Erythroblast (primary cell): ENCODE measurements at regions not wholly inside any gene's neighbourhood (a gene's known extent, or its start where the extent isn't known, plus 50 kb on each side); places are given as distances from the start of the nearest gene placed in this dataset.
A peak's percentile ranks its signal among the peaks of the same experiment; 100 is the strongest.
"Not testable (repeated sequence)": the region's sequence is repeated elsewhere in the genome, so short reads cannot be mapped to it uniquely, and the experiment has no call there.

Source experiments
- DNase-seq, 2 experiments: peaks; one replicate each; lab custom pipeline; 2025; lab: John Stamatoyannopoulos, UW
- GATA1 ChIP-seq: IDR thresholded peaks from 2 replicates; pipeline ENCODE4 v1.6.1; 2011; ENCODE audit warnings: low read depth, mild to moderate bottlenecking, control low read depth, low read length, moderate library complexity
- POLR2A ChIP-seq: IDR thresholded peaks from 2 replicates; pipeline ENCODE4 v1.6.1; 2011; ENCODE audit warnings: mild to moderate bottlenecking, low read length

- no peak for TF ChIP-seq GATA1
- no peak for TF ChIP-seq POLR2A
- DNase-seq: no peak
Observed at GRCh38 chr1:112855152-112855828, 100.7 kb downstream of the SLC16A1 start.

DNA sequence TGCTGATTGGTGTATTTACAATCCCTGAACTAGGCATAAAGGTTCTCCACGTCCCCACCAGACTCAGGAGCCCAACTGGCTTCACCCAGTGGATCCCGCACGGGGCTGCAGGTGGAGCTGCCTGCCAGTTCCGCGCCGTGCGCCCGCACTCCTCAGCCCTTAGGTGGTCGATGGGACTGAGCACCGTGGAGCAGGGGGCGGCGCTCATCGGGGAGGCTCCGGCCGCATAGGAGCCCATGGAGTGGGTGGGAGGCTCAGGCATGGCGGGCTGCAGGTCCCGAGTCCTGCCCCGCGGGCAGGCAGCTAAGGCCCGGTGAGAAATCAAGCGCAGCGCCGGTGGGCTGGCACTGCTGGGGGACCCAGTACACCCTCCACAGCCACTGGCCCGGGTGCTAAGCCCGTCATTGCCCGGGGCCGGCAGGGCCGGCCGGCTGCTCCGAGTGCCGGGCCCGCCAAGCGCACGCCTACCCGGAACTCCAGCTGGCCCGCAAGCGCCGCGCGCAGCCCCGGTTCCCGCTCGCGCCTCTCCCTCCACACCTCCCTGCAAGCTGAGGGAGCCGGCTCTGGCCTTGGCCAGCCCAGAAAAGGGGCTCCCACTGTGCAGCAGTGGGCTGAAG lies 101.5 kb downstream of the SLC16A1 start:
- DNase-seq: not testable (repeated sequence)

- not testable (repeated sequence) for DNase-seq
Observed at GRCh38 chr1:112853915-112854314, 102.1 kb downstream of the SLC16A1 start.

- TF ChIP-seq GATA1 (no peak), POLR2A (no peak)
- no peak for DNase-seq
Observed at GRCh38 chr1:112852934-112853333, 103.1 kb downstream of the SLC16A1 start.

GRCh38 chr1:112852276-112852675 lies 103.7 kb downstream of the SLC16A1 start:
- TF ChIP-seq GATA1: no peak
- TF ChIP-seq POLR2A: no peak
- no peak for DNase-seq

DNA sequence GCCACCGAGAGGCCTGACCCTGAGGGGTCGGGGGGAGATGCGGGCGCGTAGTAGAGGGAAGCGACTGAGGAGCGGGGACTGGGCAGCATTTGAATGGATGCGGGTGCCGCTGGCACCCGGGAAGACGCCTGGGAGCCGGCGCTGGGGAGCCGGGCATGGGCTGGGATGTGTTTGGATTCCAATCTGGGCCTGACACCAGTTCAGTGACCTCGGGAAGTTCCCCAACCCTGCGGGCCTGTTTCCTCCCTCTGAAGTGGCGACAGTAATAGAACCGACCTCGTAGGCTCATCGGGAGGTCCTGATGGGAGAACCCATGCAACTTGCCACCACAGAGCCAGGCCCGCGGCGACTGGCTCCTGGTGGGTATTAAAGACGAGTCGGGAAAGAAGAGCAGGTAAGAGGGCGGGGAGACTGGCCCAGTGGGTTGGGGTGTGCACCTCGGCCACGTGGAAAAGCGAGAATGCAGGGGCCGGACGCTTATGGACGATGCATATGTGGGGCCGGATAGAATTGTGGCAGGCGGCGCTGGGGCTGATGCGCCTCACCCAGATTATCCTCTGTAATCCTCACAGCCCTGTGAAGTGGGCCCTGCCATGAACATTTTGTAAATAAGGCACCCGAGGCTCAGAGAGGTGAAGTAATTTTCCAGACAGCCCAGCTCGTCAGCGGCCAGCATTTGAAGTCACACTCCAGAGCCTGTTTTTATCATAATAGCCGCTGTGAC lies 105.8 kb downstream of the SLC16A1 start:
- TF ChIP-seq GATA1 (no peak), POLR2A (no peak)
- DNase-seq: no peak

DNA sequence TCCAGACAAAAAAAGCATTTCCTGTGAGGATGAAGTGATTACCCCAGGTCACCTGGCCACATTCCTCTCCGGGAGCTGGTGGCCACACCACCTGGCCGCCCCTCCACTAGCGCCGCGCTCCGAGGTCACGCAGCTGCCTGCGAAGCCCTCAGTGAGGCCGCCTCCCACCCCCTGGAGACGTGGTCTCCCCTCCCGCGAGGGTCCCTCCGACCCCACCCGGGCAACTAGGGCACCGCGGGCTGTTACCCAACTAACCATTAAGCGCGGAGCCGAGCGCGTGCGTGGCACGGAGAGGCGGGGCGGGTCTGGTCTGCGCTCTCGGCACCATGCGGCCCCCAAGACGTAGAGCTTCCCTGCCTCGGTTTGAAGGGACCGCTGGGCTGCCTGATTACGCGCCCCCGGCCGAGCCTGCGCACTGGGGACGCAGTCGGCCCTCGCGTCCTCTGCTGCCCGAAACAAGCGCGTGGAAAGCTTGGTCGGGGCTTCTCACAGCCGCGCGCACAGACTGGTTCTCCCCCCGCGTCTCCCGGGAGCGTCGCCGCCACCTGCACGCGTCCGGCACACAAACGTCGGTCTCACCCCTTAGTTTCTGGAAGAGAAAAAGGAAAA lies 106.5 kb downstream of the SLC16A1 start:
- DNase-seq: peak; percentile 8 to 26
- TF ChIP-seq GATA1: no peak
- no peak for TF ChIP-seq POLR2A

- no peak for DNase-seq
- TF ChIP-seq POLR2A: no peak
- TF ChIP-seq GATA1: no peak
Observed at GRCh38 chr1:112841825-112842224, 114.2 kb downstream of the SLC16A1 start.

DNA sequence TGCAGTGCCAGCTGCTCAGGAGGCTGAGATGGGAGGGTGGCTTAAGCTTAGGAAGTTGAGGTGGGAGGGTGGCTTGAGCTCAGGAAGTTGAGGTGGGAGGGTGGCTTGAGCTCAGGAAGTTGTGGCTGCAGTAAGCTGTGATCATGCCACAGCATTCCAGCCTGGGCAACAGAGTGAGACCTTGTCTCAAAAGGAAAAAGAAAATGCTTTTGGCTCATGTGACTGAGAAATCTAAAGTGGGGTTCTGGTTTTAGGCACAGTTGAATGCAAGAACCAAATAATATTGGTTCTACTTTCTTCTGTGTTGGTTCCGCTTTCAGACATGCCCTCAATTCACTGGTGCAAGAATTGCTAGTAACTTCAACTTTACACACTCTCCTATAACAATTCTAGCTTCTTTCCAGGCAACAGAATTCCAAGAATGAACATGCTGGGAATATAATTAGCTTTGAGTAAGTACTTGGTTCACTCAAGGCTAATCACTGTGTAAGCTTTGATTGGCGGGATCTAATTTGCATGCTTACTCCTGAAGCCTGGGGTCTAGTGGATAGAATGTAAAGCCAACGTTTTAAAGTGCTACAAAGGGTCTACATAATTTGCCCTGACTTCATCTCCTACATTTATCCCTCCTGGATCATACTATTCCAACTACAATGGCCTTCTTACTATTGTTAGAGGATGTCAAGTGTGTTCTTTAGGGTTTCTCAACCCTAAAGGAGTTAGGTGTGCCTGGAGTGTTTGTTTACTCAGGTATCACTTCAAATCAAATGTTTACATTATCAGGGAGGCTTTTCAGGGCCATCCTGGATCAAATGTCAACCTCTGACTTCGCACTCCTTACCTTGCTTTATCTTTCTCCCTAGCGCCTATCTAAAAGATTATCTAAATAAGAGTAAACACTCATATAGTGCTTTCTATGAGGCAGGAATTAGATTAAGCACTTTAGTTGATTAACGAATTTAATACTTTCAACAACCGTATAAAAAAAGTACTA lies 115.1 kb downstream of the SLC16A1 start:
- DNase-seq: no peak
- no peak for TF ChIP-seq GATA1
- no peak for TF ChIP-seq POLR2A

- TF ChIP-seq POLR2A (no peak), GATA1 (no peak)
- DNase-seq: no peak
Observed at GRCh38 chr1:112836642-112837041, 119.4 kb downstream of the SLC16A1 start.

DNA sequence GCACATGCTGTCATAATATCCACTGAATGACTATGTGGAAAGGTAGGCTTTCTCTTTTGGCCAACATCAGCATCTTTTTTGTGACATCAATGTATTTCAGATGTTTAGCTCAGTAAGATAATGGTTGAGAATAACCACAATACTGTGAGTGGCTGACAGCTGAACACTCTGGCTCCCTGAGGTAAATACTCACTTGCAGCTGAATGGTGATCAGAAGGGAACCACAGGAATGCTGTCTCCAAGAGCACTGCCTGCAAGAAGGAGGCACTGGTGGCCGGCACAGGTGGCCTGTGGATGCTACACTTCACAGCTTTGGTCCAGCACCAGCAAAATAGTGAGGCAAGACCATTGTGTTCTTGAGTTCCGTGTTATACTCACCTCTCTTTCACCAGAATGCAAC lies 118.7 kb upstream of the PPM1J start:
- no peak for DNase-seq
- TF ChIP-seq POLR2A: no peak
- TF ChIP-seq GATA1: no peak

DNA sequence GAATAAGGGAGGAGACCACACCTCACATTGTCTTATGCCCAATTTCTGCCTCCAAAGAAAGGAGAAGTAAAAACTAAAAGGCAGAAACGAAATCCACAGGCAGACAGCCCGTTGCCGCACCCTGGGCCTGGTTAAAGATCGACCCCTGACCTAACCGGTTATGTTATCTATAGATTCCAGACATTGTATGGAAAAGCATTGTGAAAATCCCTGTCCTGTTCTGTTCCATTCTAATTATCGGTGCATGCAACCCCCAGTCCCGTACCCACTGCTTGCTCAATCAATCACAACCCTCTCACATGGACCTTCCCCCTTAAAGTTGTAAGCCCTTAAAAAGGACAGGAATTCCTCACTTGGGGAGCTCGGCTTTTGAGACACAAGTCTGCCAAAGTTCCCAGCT lies 117.1 kb upstream of the PPM1J start:
- DNase-seq: not testable (repeated sequence)

DNA sequence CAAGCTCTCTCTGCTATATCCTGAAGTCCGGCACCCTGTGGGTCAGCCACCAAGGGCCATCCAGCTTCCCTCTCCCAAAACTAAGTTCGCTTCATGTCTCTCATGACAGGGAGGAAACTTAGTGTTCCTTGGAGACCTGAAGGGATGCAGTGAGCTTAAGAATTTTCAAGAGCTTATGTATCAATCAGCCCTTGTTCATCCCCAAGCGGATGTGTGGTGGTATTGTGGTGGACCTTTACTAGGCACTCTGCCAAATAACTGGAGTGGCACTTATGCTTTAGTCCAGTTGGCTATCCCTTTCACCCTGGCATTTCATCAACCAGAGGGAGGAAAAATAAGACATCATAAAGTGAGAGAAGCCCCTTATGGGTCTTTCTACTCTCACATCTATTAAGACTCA lies 114.6 kb upstream of the PPM1J start:
- not testable (repeated sequence) for DNase-seq
